Neuronal stem cell (in vitro differentiated cells): ENCODE measurements at regions not wholly inside any gene's neighbourhood (a gene's known extent, or its start where the extent isn't known, plus 50 kb on each side); places are given as distances from the start of the nearest gene placed in this dataset.

Source experiments
- DNase-seq: peaks from one replicate; pipeline ENCODE4 v3.0.0-alpha.2; 2013; ENCODE audit warnings: low spot score
- H2AFZ ChIP-seq: one replicate; pipeline ENCODE4 v1.6.1; 2013; ENCODE audit warnings: mild to moderate bottlenecking, low read length, inconsistent platforms
- H2AK5ac ChIP-seq: 2 replicates; pipeline ENCODE4 v1.6.1; 2013; ENCODE audit warnings: low read depth, mild to moderate bottlenecking, inconsistent platforms, low read length, moderate library complexity, mixed read lengths
- H2BK120ac ChIP-seq: 2 replicates; pipeline ENCODE4 v1.6.1; 2013; ENCODE audit warnings: low read depth, mild to moderate bottlenecking, inconsistent platforms, low read length, moderate library complexity, mixed read lengths
- H2BK12ac ChIP-seq: one replicate; pipeline ENCODE4 v1.6.1; 2013; ENCODE audit warnings: low read length, inconsistent platforms
- H2BK15ac ChIP-seq: 2 replicates; pipeline ENCODE4 v1.6.1; 2013; ENCODE audit warnings: mild to moderate bottlenecking, low read length, inconsistent platforms, mixed read lengths
- H2BK5ac ChIP-seq: one replicate; pipeline ENCODE4 v1.6.1; 2013; ENCODE audit warnings: inconsistent platforms, mild to moderate bottlenecking, low read length, moderate library complexity
- H3K14ac ChIP-seq: one replicate; pipeline ENCODE4 v1.6.1; 2013; ENCODE audit warnings: low read length, inconsistent platforms
- H3K18ac ChIP-seq: 2 replicates; pipeline ENCODE4 v1.6.1; 2013; ENCODE audit warnings: low read length, inconsistent platforms
- H3K23ac ChIP-seq: 2 replicates; pipeline ENCODE4 v1.6.1; 2013; ENCODE audit warnings: low read depth, mild to moderate bottlenecking, mixed read lengths, low read length, inconsistent platforms; ENCODE audit not compliant: poor library complexity
- H3K27ac ChIP-seq: replicated peaks from 3 replicates; pipeline ENCODE4 v1.5.1; 2013; ENCODE audit warnings: low read length, inconsistent platforms
- H3K27me3 ChIP-seq, 3 experiments: 2 replicates each; pipeline ENCODE4 v1.6.1; 2013; ENCODE audit warnings: low read length in 3 of 3, mild to moderate bottlenecking in 2 of 3, inconsistent platforms in 1 of 3, low read depth in 1 of 3, mixed read lengths in 1 of 3, moderate library complexity in 1 of 3; ENCODE audit not compliant: control insufficient read depth in 3 of 3, insufficient read depth in 3 of 3
- H3K36me3 ChIP-seq, 2 donors: replicated peaks in 1 of 2; 2 replicates each; pipeline ENCODE4 v1.6.1; 2013; ENCODE audit warnings: low read length in 2 of 2; ENCODE audit not compliant: control insufficient read depth in 2 of 2, insufficient read depth in 2 of 2
- H3K4ac ChIP-seq: 2 replicates; pipeline ENCODE4 v1.6.1; 2013; ENCODE audit warnings: inconsistent platforms, mild to moderate bottlenecking, low read length, moderate library complexity
- H3K4me1 ChIP-seq, 2 donors: 1 replicate in 1 of 2; 2 replicates in 1 of 2; pipeline ENCODE4 v1.6.1; 2013; ENCODE audit warnings: low read length in 2 of 2, low read depth in 1 of 2; ENCODE audit not compliant: control insufficient read depth in 2 of 2, insufficient read depth in 1 of 2
- H3K4me2 ChIP-seq: one replicate; pipeline ENCODE4 v1.6.1; 2013; ENCODE audit warnings: mild to moderate bottlenecking, low read length, inconsistent platforms; ENCODE audit not compliant: insufficient read depth, poor library complexity, severe bottlenecking
- H3K4me3 ChIP-seq, 2 donors: 2 replicates each; pipeline ENCODE4 v1.5.1; 2013; ENCODE audit warnings: low read length in 2 of 2, mild to moderate bottlenecking in 2 of 2, inconsistent platforms in 1 of 2, moderate library complexity in 1 of 2
- H3K79me1 ChIP-seq: one replicate; pipeline ENCODE4 v1.6.1; 2013; ENCODE audit warnings: low read depth, mild to moderate bottlenecking, inconsistent platforms, low read length, moderate library complexity
- H3K9ac ChIP-seq: one replicate; pipeline ENCODE4 v1.6.1; 2013; ENCODE audit warnings: mild to moderate bottlenecking, low read depth, low read length, inconsistent platforms; ENCODE audit not compliant: poor library complexity
- H3K9me3 ChIP-seq, 2 donors: replicated peaks in 1 of 2; 2 replicates each; pipeline versions ENCODE3 to v1.6.1; 2013; ENCODE audit warnings: low read length in 2 of 2, mild to moderate bottlenecking in 2 of 2, inconsistent platforms in 1 of 2, low read depth in 1 of 2, mixed read lengths in 1 of 2, moderate library complexity in 1 of 2; ENCODE audit not compliant: control insufficient read depth in 2 of 2, insufficient read depth in 1 of 2
- H4K8ac ChIP-seq: one replicate; pipeline ENCODE4 v1.6.1; 2013; ENCODE audit warnings: low read depth, mild to moderate bottlenecking, inconsistent platforms, low read length, moderate library complexity
- H4K91ac ChIP-seq: one replicate; pipeline ENCODE4 v1.6.1; 2013; ENCODE audit warnings: low read length, low read depth, mild to moderate bottlenecking, inconsistent platforms; ENCODE audit not compliant: poor library complexity
- WGBS, 2 donors: extraction: QIAGEN DNeasy Blood & Tissue Kit; methylation state at CpG; one replicate each; pipeline ENCODE4 v1.1.7; 2013; ENCODE audit warnings: missing lambda C conversion rate in 2 of 2, mixed read lengths in 1 of 2; ENCODE audit not compliant: insufficient read length in 2 of 2, insufficient replicate concordance in 1 of 2; ENCODE audit errors: extremely low coverage in 2 of 2; 5-methylcytosine and 5-hydroxymethylcytosine counted together

DNA sequence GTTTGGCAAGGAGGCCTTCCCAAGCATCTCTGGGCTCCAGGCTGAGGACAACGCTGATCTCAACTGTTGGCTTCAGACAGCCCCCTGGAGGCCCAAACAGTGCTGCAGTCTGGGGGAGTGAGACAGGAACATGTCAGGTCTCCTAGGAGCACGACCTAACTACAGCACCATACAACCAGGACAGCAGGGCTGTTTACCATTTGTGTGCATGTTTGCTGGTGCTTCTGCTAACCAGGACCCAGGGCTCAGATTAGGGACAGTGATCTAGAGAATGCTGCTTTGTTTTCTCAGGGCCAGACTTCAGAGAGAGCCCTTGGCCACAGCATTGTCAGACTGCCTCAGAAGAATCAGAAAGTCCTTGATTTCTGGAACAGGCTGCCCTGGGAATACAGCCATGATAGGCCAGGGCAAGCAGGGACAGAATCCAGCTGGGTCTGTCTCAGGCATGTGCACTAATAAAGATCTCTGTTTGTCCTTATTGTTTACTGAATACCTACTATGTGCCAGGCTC is 126.5 kb downstream of the VPREB1 start:
- H3K4ac ChIP-seq, result no peak overlapping the region
- H2BK120ac ChIP-seq, result no peak overlapping the region
- no peak overlapping the region for H4K8ac ChIP-seq
- H3K4me3 ChIP-seq, result no peak overlapping the region
- H3K79me1 ChIP-seq, result no peaks in the 10 kb centered on the region
- no peak overlapping the region for H4K91ac ChIP-seq
- no peak overlapping the region for H3K4me2 ChIP-seq
- H2BK12ac ChIP-seq, result no peak overlapping the region
- H3K14ac ChIP-seq, result no peak overlapping the region
- H3K9ac ChIP-seq, result peak overlapping the region; percentile 12
- H3K27me3 ChIP-seq, result peaks cover 0 to 19% (median 10%) of the 10 kb centered on the region in 3 experiments
- no peak for DNase-seq
- H3K36me3 ChIP-seq, result no peaks in the 10 kb centered on the region
- H2BK15ac ChIP-seq, result no peak overlapping the region
- H3K18ac ChIP-seq, result no peak overlapping the region
- peak overlapping the region; percentile 31 for H2AK5ac ChIP-seq
- no peak overlapping the region for H3K27ac ChIP-seq
- H2BK5ac ChIP-seq, result no peak overlapping the region
- no CpG with 5 or more reads among the region's 2 CpGs for WGBS, 2 donors
- peaks cover 2 to 16% of the 10 kb centered on the region in 2 donors for H3K4me1 ChIP-seq
- H3K9me3 ChIP-seq, result no peaks in the 10 kb centered on the region
- H3K23ac ChIP-seq, result no peak overlapping the region
- peak overlapping the region; percentile 15 for H2AFZ ChIP-seq

GRCh38 chr22:22372086-22372485 is 127.5 kb downstream of the VPREB1 start:
- Histone ChIP-seq H3K4me3 (no peak overlapping the region), H3K9me3 (no peaks in the 10 kb centered on the region), H2BK15ac (no peak overlapping the region), H3K14ac (no peak overlapping the region), H2AK5ac (no peak overlapping the region), H2BK5ac (no peak overlapping the region), H3K9ac (no peak overlapping the region), H3K23ac (no peak overlapping the region), H4K8ac (no peak overlapping the region), H3K79me1 (no peaks in the 10 kb centered on the region), H3K36me3 (no peaks in the 10 kb centered on the region), H3K27ac (no peak overlapping the region), H4K91ac (no peak overlapping the region), H3K4ac (no peak overlapping the region), H2BK12ac (no peak overlapping the region), H2AFZ (no peak overlapping the region), H3K4me2 (no peak overlapping the region), H2BK120ac (no peak overlapping the region), H3K27me3 (peaks cover 0 to 17% (median 9%) of the 10 kb centered on the region in 3 experiments), H3K4me1 (peaks cover 2 to 16% of the 10 kb centered on the region in 2 donors), H3K18ac (no peak overlapping the region)
- DNase-seq, result no peak
- no CpG with 5 or more reads among the region's 6 CpGs for WGBS, 2 donors

- Histone ChIP-seq H2BK15ac (no peak overlapping the region), H3K27ac (no peak overlapping the region), H2BK5ac (no peak overlapping the region), H4K8ac (no peak overlapping the region), H3K36me3 (no peaks in the 10 kb centered on the region), H3K79me1 (no peaks in the 10 kb centered on the region), H2AFZ (no peak overlapping the region), H3K23ac (no peak overlapping the region), H3K27me3 (peaks cover 0 to 28% (median 9%) of the 10 kb centered on the region in 3 experiments), H3K14ac (no peak overlapping the region), H3K18ac (no peak overlapping the region), H2BK120ac (no peak overlapping the region), H4K91ac (no peak overlapping the region), H3K4me1 (peaks cover 2 to 10% of the 10 kb centered on the region in 2 donors), H3K4me3 (no peak overlapping the region), H3K4ac (no peak overlapping the region), H3K9ac (no peak overlapping the region), H3K9me3 (no peaks in the 10 kb centered on the region), H2BK12ac (no peak overlapping the region), H3K4me2 (no peak overlapping the region), H2AK5ac (no peak overlapping the region)
- no CpG with 5 or more reads among the region's 2 CpGs for WGBS, 2 donors
- no peak for DNase-seq
Observed at GRCh38 chr22:22374163-22374562, 129.6 kb downstream of the VPREB1 start.

DNA sequence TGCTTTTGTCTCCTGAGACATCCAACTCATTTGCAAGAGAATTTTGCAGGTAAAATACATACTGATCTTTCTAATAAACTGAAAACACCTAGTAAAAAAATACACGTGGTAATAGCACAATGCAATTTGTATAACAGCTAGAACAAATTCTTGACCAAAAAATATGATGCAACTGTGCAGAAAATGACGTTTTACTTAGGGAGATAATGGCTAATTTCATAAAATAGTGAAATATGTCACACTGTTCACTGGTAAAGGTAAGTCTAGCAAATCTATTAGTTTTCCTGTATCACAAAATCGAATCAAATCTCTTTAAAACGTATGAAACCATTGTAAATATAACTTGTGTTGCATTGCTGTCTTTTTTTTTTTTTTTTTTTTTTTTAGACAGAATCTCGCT is 130.0 kb downstream of the VPREB1 start:
- H4K91ac ChIP-seq, result no peak overlapping the region
- no peak overlapping the region for H2BK12ac ChIP-seq
- no peaks in the 10 kb centered on the region for H3K9me3 ChIP-seq
- H2AFZ ChIP-seq, result no peak overlapping the region
- no peak overlapping the region for H3K4ac ChIP-seq
- no peak overlapping the region for H4K8ac ChIP-seq
- no peak overlapping the region for H3K23ac ChIP-seq
- no peaks in the 10 kb centered on the region for H3K36me3 ChIP-seq
- H3K79me1 ChIP-seq, result no peaks in the 10 kb centered on the region
- peaks cover 0 to 28% (median 9%) of the 10 kb centered on the region in 3 experiments for H3K27me3 ChIP-seq
- H3K4me3 ChIP-seq, result no peak overlapping the region
- no peak overlapping the region for H3K9ac ChIP-seq
- no peak overlapping the region for H2BK120ac ChIP-seq
- DNase-seq, result no peak
- no peak overlapping the region for H3K14ac ChIP-seq
- H3K4me2 ChIP-seq, result no peak overlapping the region
- H2BK15ac ChIP-seq, result no peak overlapping the region
- H3K18ac ChIP-seq, result no peak overlapping the region
- no peak overlapping the region for H3K27ac ChIP-seq
- no peak overlapping the region for H2AK5ac ChIP-seq
- WGBS, 2 donors, result no CpG with 5 or more reads among the region's 5 CpGs
- H3K4me1 ChIP-seq, result peaks cover 2 to 8% of the 10 kb centered on the region in 2 donors
- H2BK5ac ChIP-seq, result no peak overlapping the region
